NT2/D1 (cell line): ENCODE measurements at regions not wholly inside any gene's neighbourhood (a gene's known extent, or its start where the extent isn't known, plus 50 kb on each side); places are given as distances from the start of the nearest gene placed in this dataset.

Experiments used
- SUZ12 ChIP-seq: IDR thresholded peaks from 2 replicates; pipeline ENCODE4 v1.6.1; 2011; ENCODE audit not compliant: insufficient read length, insufficient read depth; ENCODE audit errors: extremely low read depth
- YY1 ChIP-seq: IDR thresholded peaks from 2 replicates; pipeline ENCODE4 v1.6.1; 2011; ENCODE audit not compliant: insufficient read length, insufficient read depth
- ZNF274 ChIP-seq: IDR thresholded peaks from 2 replicates; pipeline ENCODE4 v1.6.1; 2011; ENCODE audit warnings: mild to moderate bottlenecking, low read depth, low read length

DNA sequence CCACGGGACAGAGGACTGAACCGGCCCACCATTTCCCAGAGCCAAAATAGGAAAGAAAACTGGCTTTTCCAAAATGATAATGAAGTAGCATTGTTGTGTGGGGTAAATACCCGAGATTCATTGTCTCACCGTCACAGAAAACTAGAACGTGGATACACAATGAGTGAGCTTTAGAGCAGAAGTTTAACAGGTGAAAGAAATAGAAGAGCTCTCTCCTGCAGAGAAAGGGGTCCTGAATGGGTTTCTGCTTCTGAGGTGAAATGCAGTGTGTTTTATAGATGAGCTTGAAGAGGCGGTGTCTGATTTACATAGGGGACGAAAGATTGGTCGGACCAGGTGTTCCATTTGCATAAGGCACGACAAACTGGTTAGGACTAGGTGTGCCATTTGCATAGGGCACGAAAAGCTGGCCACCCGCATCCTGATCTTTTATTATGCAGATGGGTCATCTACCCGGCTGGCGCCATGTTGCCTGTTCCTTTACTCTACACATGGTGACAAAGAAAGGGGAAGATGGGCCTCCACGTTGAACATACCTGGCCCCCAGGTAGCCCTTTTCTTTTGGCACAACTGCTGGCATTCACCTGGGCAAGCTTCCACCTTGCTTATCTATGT, 118.1 kb downstream of the ATXN3L start:
- no peak for TF ChIP-seq SUZ12
- TF ChIP-seq YY1: no peak
- TF ChIP-seq ZNF274: no peak
